GM10248 (cell line): ENCODE measurements at regions not wholly inside any gene's neighbourhood (a gene's known extent, or its start where the extent isn't known, plus 50 kb on each side); places are given as distances from the start of the nearest gene placed in this dataset.

ENCODE experiments used
- CTCF ChIA-PET: fragments of 300-600 bp; sonication (Branson Sonifier 250); formaldehyde crosslinking; extraction: SDS; loops from one replicate; lab custom pipeline; 2021; ENCODE audit warnings: antibody characterized with exemption; lab: Yijun Ruan, JAX
- POLR2A ChIA-PET: fragments of 350-650 bp; sonication (Branson Sonifier 250); formaldehyde crosslinking; extraction: SDS; loops from one replicate; lab custom pipeline; 2020; ENCODE audit warnings: antibody characterized with exemption; lab: Yijun Ruan, JAX
- DNase-seq: peaks from one replicate; pipeline ENCODE4 v3.0.0; 2012; ENCODE audit errors: extremely low spot score
- CTCF ChIP-seq: IDR thresholded peaks from 2 replicates; pipeline ENCODE4 v1.5.1; 2012; ENCODE audit warnings: mild to moderate bottlenecking, low read depth; ENCODE audit errors: extremely low read depth, missing control alignments, control extremely low read depth

DNA sequence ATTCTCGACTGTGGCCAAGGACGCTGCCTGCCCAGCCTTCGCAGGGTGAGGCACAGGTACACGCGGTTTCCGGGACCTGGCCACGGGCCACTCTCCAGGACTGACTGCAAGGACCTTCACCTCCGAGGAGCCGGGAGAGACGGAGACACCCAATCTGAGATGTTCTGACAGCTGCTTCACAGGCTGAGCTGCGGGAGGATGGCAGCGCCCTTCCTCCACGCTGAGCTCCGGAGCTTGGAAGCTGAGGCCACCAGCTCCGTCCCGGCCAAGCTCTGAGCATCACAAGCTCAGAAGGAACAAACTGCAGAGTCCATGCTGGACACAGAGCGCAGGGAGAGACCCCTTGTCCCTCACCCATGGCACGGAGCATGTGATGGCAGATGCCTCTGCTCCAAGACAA, 71.1 kb upstream of the CTDP1 start:
- DNase-seq = no peak
- ChIA-PET POLR2A (no interaction called here), CTCF (interaction anchor here (1.4 to 1.5 kb wide), 2 partner anchors 52 to 231 kb away, joined by 3 read pairs; no protein-coding TSS in a partner anchor)
- no peak for TF ChIP-seq CTCF

DNA sequence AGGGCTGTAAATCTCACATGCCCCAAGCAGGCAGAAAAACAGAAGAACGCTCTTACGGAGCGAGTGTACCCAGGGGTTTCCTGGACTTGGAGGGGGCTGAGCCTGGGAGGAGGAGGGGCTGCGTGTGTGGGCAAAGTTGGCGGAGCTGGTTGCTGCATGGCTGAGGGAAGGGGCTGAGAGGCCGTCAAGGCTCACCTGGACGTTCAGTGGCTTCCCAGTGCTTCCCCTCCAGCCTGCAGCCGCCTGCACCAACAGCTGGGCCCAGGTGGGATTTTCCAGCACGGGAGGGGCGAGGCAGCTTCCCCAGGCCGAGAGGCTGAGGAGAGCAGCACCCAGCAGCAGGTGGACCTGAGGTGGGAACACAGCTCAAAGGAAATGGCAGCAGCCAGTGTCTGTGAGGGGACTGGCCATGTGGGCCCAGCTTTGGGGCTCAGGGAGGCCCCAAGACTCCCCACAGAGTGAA, 70.6 kb upstream of the CTDP1 start:
- POLR2A ChIA-PET = no interaction called here
- DNase-seq = no peak
- no peak for TF ChIP-seq CTCF
- CTCF ChIA-PET = interaction anchor here (1.4 kb wide), 1 partner anchor 231 kb away, joined by 3 read pairs; no protein-coding TSS in a partner anchor

DNA sequence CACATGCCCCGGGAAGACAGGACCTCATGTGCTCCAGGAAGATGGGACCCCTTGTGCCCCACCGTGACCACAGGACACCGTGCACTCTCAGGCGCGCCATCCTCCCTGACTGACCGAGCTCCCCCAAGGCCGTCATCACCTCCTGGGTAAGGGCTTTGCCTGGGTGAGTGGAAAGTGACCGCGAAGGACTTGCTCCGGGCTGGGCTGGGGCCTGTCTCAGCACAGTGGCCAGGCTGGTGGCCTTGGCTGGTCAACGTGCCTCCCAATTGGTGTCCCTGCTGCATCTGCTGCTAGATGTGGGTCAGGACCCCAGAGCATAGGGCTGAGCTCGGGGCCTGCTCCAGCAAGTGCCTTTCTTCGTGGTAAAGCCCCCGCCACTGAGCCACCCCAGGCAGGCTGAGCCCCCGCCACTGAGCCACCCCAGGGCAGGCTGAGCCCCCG, 69.7 kb upstream of the CTDP1 start:
- ChIA-PET POLR2A (no interaction called here), CTCF (interaction anchor here (1.4 kb wide), 1 partner anchor 232 kb away, joined by 3 read pairs; no protein-coding TSS in a partner anchor)
- no peak for TF ChIP-seq CTCF
- no peak for DNase-seq

GRCh38 chr18:79610461-79611039, 69.1 kb upstream of the CTDP1 start:
- no peak for DNase-seq
- ChIA-PET POLR2A (no interaction called here), CTCF (no interaction called here)
- TF ChIP-seq CTCF = no peak

GRCh38 chr18:79611040-79611681, 68.4 kb upstream of the CTDP1 start:
- POLR2A ChIA-PET = no interaction called here
- CTCF ChIA-PET = no interaction called here
- TF ChIP-seq CTCF = no peak
- DNase-seq = no peak

GRCh38 chr18:79612291-79613108, 67.1 kb upstream of the CTDP1 start:
- ChIA-PET POLR2A (no interaction called here), CTCF (interaction anchor here (1.0 to 1.8 kb wide), 4 partner anchors 8 to 83 kb away, joined by 3 to 5 read pairs (median 4); no protein-coding TSS in a partner anchor)
- TF ChIP-seq CTCF = no peak
- no peak for DNase-seq
